Mesothelial cell of epicardium (in vitro differentiated cells): ENCODE measurements at regions not wholly inside any gene's neighbourhood (a gene's known extent, or its start where the extent isn't known, plus 50 kb on each side); places are given as distances from the start of the nearest gene placed in this dataset.

Experiments
- DNase-seq, 2 experiments: peaks; one replicate each; pipeline ENCODE4 v3.0.0; 2021; ENCODE audit warnings: low spot score in 2 of 2; ENCODE audit not compliant: unreplicated experiment in 2 of 2
- H3K27ac Mint-ChIP-seq: 2 replicates; pipeline ENCODE4 v1.8.0; 2021; ENCODE audit warnings: mixed read lengths
- H3K27me3 Mint-ChIP-seq: 2 replicates; pipeline ENCODE4 v1.8.0; 2021; ENCODE audit warnings: low read depth, mixed read lengths
- H3K36me3 Mint-ChIP-seq: 2 replicates; pipeline ENCODE4 v1.8.0; 2021; ENCODE audit warnings: mixed read lengths
- H3K4me1 Mint-ChIP-seq: 2 replicates; pipeline ENCODE4 v1.8.0; 2021; ENCODE audit warnings: mixed read lengths
- H3K4me3 Mint-ChIP-seq: 2 replicates; pipeline ENCODE4 v1.8.0; 2021; ENCODE audit warnings: mild to moderate bottlenecking, moderate library complexity, mixed read lengths
- H3K9me3 Mint-ChIP-seq: 2 replicates; pipeline ENCODE4 v1.8.0; 2021; ENCODE audit warnings: mixed read lengths
- TF ChIP-seq, protein P1 (sequence below): fragments of 200-600 bp; sonication (generic); IDR thresholded peaks from one replicate; pipeline ENCODE4 v1.5.0; 2021; ENCODE audit warnings: antibody characterized with exemption; ENCODE audit not compliant: unreplicated experiment

DNA sequence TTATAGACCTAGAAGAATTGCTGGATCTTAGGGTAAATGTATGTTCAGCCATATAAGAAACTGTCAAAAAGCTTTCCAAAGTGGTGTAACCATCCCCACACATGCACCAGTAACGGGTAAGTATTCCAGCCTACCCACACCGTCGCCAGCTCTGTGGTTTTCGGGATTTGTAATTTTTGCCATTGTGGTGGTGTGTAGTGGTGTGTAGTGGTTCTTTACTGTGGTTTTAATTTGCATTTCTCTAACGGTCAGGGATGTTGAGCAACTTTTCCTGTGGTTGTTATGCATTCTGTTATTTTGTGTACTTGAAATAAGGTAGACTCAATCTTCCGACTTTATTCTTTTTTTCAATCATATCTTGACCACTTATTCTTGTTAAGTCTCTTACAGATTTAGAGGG is 342.4 kb upstream of the AJAP1 start:
- H3K9me3 Mint-ChIP-seq: peaks cover 42% of the 10 kb centered on the region
- H3K36me3 Mint-ChIP-seq: no peaks in the 10 kb centered on the region
- no peak overlapping the region for H3K27ac Mint-ChIP-seq

DNA sequence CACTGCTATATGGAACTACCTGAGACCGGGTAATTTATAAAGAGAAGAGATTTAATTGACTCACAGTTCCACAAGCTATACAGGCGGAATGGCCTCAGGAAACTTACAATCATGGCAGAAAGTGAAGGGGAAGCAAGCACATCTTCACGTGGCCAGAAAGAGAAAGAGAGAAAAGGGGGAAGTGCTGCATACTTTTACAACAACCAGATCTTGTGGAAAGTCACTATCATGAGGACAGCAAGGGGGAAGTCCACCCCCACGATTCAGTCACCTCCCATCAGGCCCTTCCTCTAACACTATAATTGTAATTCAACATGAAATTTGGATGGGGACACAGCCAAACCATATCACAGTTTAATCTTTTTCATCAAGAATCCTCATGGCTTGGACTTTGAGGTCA is 339.2 kb upstream of the AJAP1 start:
- H3K36me3 Mint-ChIP-seq: no peaks in the 10 kb centered on the region
- no peaks in the 10 kb centered on the region for H3K4me1 Mint-ChIP-seq
- TF ChIP-seq, protein P1, sequence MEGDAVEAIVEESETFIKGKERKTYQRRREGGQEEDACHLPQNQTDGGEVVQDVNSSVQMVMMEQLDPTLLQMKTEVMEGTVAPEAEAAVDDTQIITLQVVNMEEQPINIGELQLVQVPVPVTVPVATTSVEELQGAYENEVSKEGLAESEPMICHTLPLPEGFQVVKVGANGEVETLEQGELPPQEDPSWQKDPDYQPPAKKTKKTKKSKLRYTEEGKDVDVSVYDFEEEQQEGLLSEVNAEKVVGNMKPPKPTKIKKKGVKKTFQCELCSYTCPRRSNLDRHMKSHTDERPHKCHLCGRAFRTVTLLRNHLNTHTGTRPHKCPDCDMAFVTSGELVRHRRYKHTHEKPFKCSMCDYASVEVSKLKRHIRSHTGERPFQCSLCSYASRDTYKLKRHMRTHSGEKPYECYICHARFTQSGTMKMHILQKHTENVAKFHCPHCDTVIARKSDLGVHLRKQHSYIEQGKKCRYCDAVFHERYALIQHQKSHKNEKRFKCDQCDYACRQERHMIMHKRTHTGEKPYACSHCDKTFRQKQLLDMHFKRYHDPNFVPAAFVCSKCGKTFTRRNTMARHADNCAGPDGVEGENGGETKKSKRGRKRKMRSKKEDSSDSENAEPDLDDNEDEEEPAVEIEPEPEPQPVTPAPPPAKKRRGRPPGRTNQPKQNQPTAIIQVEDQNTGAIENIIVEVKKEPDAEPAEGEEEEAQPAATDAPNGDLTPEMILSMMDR: no peak
- no peak overlapping the region for H3K27ac Mint-ChIP-seq
- no peak overlapping the region for H3K4me3 Mint-ChIP-seq
- H3K9me3 Mint-ChIP-seq: peaks cover 43% of the 10 kb centered on the region
- no peak for DNase-seq
- no peaks in the 10 kb centered on the region for H3K27me3 Mint-ChIP-seq

More for the DNA sequence above, 342.4 kb upstream of the AJAP1 start:
- Mint-ChIP-seq H3K4me1 (no peaks in the 10 kb centered on the region), H3K4me3 (no peak overlapping the region), H3K27me3 (no peaks in the 10 kb centered on the region)
- no peak for DNase-seq
- TF ChIP-seq, protein P1: no peak

DNA sequence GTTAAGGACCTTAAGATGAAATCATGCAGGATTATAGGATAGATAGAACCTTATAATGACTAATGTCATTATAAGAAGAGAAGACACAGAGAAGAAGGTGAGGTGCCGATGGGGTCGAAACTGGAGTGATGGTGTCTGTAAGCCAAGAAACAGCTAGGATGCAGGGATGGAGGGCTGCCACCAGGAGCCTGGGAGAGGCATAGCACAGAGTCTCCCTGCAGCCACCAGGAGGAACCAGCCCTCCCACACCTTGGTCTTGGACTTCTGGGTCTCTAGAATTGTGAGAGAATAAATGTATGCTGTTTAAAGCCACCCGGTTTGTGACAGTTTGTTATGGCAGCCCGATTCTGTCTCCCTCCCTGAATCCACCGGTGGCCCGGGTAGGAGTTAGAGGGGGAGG is 337.2 kb upstream of the AJAP1 start:
- Mint-ChIP-seq H3K4me1 (no peaks in the 10 kb centered on the region), H3K4me3 (no peak overlapping the region), H3K36me3 (no peaks in the 10 kb centered on the region), H3K27me3 (no peaks in the 10 kb centered on the region), H3K27ac (no peak overlapping the region), H3K9me3 (peaks cover 40% of the 10 kb centered on the region)
- DNase-seq: no peak
- TF ChIP-seq, protein P1: no peak

DNA sequence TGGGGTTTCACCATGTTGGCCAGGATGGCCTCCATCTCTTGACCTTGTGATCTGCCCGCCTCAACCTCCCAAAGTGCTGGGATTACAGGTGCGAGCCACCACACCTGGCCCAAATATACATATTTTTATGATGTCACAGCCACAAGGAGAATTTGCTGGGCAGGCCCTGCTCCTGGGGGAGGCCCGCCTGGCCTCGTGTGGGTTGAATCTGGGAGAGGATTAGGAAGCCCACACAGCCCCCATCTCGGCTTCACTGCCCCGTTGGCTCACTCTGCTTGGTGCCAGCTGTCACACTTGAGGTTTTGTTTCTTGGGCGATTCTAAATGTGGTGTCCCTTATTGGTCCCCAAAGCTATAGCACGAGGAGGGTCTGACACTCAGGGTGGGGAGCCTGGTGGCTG is 335.7 kb upstream of the AJAP1 start:
- Mint-ChIP-seq H3K27me3 (peaks cover 3% of the 10 kb centered on the region), H3K36me3 (no peaks in the 10 kb centered on the region), H3K27ac (no peak overlapping the region), H3K4me3 (no peak overlapping the region), H3K4me1 (no peaks in the 10 kb centered on the region), H3K9me3 (peaks cover 30% of the 10 kb centered on the region)
- DNase-seq: no peak
- TF ChIP-seq, protein P1: no peak

DNA sequence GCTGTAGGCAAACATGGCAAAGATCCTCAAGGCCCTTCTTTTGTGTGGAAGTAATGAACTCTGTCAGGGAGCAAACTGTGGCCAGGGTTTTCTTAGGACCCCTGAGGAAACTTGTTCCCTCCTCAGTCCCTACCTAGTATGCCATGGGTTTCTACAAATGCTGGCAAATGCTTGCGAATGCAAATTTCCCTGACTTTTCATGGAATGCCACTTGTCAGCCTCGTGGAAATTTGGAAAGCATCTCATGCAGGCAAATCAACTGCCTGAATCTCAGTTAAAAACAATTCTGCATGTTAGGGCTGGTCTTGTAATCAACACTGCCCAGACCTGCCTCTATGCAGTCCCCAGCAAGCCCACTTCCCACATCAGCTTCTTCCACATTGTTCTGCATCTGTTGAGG is 334.9 kb upstream of the AJAP1 start:
- H3K36me3 Mint-ChIP-seq: no peaks in the 10 kb centered on the region

DNA sequence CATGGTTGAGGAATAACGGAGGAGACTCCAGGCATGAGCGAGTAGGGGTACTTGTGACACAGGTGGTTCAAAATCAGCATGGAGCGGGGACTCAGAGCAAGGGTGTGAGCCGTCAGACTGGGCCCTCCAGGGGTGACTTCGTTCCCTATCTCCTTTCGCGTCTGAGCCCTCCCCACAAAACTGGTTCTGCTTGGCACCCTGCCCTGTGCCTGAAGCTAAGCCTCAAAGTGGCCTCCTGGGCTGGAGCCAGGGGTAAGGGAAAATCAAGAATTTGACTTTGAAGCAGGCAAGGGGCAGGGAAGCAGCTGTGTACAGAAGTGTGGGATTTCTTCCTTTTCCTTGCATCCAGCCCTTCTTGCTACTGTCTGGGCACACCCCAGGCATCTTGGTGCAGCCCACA is 331.5 kb upstream of the AJAP1 start:
- peaks cover 5% of the 10 kb centered on the region for H3K9me3 Mint-ChIP-seq
- no peaks in the 10 kb centered on the region for H3K36me3 Mint-ChIP-seq
- no peak overlapping the region for H3K27ac Mint-ChIP-seq
- peaks cover 3% of the 10 kb centered on the region for H3K27me3 Mint-ChIP-seq
- DNase-seq: no peak
- TF ChIP-seq, protein P1: no peak
- no peaks in the 10 kb centered on the region for H3K4me1 Mint-ChIP-seq
- no peak overlapping the region for H3K4me3 Mint-ChIP-seq

More for the DNA sequence above, 334.9 kb upstream of the AJAP1 start:
- DNase-seq: no peak
- no peaks in the 10 kb centered on the region for H3K4me1 Mint-ChIP-seq
- no peak overlapping the region for H3K27ac Mint-ChIP-seq
- H3K27me3 Mint-ChIP-seq: peaks cover 3% of the 10 kb centered on the region
- no peak overlapping the region for H3K4me3 Mint-ChIP-seq
- TF ChIP-seq, protein P1: no peak
- H3K9me3 Mint-ChIP-seq: peaks cover 27% of the 10 kb centered on the region
